GM18520 (cell line): ENCODE measurements at regions not wholly inside any gene's neighbourhood (a gene's known extent, or its start where the extent isn't known, plus 50 kb on each side); places are given as distances from the start of the nearest gene placed in this dataset.
"Not testable (repeated sequence)": the region's sequence is repeated elsewhere in the genome, so short reads cannot be mapped to it uniquely, and the experiment has no call there.

Source experiments
- ATAC-seq: cut with Tn5 transposase; IDR thresholded peaks from one replicate; pipeline ENCODE4 v1.9.1; 2021; ENCODE audit not compliant: unreplicated experiment

DNA sequence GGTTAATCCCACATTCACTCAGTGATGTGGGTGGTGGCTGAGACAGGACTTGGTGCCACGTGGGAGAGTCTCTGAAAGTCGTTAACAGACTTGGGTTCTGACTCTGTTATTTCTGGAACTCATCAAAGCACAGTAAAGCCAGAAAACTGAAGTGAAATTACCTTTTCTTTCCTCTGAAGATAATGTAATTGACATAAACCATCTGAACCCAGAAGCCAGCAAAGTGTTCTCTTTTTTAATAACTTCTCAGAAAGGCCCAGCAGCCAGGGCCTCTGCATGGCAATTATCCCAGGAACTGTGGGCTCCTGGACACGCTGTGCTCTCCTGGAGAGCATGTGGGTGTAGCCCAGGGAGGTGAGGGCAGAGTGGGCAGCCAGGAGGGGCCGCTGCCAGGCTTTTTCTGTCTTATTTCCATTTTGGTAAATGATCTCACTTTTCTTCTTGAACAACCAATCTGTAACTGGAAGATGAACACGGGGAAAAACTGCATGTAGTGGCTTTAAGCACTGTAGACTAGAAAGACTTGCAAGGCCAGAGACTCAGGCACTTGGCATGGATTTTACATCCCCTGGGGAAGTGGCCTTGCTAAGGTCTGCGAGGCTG lies 444.1 kb upstream of the TMEM132C start:
- ATAC-seq: no peak

DNA sequence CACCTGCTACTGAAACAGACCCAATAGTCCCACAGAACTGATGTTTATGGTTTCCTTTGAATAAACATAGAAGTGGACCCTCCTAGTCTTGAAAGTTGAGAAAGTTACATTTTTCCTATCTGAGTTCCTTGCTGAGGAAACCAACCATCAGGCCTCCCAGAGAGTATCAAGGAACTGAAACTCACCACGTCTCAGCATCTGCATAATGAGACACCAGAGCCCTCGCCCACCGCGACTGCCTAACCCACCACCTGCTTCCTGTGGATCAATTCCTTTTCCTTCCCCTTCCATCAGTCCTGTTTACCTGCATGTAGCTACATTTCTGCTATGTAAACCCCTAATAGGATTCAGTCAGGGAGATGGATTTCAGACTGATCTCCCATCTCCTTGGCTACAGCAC lies 443.2 kb upstream of the TMEM132C start:
- no peak for ATAC-seq

DNA sequence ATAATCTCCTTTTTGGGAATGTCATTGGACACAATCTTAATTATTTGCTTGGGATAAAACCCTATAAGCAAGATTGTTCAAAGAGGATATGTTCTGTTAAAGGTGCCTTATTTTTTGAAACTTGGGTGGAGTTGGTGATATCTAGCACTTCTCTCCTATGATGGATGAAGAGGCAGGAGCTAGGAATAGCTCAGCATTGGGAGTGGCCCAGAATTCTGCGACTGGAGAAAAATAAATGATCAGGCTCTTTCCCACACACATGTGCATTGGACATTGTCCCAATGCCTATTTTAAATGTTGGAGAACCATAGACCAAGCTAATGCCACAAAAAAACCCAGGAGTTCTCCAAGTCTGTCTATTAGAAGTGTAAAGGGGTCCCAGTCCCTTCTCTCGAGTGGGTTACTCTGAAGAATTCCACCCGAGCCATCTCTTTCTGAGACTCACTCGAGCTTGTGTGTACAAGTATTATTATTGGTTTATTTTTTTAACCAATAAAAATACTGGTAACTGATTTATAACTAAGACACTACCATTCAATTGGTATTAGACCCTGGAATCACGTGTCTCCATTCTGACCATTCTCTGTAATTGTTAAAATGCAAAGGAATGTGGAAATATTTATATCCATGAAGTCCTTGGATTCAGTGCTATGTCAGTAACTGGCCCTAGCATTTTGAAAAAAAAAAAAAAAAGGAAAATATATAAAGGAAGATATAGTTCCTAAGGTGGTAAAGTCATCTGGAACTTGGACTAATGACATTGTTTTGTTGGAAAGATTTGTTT lies 437.5 kb upstream of the TMEM132C start:
- ATAC-seq: no peak

DNA sequence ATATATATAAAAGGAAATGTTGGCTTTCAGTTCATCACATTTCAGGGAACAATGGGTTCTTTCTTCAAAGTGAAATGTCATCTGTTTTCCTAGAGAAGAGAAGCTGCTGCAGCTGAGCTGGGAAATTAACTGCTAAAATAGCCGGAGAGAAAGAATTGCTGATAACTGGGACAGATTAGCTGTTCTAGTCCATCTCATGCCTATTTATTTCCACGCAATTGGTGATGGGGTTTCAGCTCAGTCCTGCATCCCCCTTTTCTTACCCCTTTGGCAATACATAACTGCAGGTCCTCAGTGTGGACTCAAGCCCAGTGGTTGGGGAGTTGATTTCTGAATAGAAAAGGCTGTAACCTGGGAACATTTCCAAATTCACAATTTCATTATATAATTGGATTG lies 436.9 kb upstream of the TMEM132C start:
- no peak for ATAC-seq

DNA sequence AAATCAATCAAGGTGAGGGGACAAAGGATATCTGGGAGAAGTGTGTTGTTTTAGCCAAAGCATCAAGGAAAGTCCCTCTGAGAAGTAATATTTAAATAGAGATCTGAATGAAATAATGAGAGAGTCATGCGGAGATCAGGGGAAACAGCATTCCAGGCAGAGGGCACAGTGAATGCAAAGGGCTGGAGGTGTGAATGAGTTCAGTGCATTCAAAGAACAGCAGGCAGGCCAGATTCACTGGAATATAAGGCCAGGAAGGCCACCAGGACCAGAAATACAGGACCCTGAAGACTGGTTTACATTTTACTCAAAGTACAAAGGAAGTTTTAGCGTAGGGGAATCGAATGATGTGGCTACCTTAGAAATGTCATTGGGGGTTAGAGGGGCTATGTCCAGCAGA lies 436.2 kb upstream of the TMEM132C start:
- ATAC-seq: no peak

DNA sequence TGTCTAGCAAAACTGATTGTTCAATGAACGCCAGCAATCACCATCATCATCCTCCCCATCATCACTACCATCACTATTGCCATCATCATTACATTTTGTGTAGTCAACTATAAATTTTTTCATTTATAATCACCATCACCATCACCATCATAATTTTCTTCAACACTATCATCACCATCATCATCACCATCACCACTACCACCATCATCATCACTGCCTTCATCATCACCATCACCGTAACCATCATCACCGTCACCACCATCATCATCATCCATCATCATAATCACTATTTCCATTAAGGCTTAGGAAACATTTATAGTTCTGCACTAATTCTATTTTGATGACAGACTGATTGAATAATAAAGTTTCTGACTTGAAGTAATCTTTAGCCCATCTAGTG lies 434.8 kb upstream of the TMEM132C start:
- no peak for ATAC-seq

DNA sequence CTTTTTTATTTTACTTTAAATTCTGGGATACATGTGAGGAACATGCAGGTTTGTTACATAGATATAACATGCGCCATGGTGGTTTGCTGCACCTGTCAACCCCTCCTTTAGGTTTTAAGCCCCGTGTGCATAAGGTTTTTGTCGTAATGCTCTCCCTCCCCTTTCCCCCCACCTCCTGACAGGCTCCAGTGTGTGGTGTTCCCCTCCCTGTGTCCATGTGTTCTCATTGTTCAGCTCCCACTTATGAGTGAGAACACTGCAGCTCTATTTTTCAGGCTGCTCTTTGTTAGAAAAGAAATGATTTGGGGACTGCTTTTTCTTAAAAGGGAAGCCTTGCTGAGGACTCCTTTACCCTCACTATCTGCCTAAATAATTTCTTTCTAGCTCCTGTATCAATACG lies 430.2 kb upstream of the TMEM132C start:
- ATAC-seq: not testable (repeated sequence)

DNA sequence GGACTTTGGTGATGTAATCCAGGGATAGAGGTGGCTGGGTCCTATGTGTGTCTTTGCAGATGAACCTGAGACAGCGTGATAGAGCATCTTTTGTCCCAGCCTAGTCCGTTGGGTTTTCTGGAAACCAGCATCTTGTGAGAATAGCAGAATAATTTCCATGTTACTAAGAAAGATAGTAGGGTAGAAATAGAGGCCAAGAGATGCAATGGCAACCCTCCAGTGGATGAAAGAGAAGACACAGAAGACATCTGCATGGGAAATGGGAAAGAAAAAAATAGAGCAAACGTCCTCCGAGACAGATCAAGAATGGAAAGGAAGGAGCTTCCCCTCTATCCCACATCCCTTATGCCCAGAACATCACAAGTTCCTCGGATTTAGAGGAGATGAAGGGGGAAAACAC lies 409.3 kb upstream of the TMEM132C start:
- no peak for ATAC-seq

DNA sequence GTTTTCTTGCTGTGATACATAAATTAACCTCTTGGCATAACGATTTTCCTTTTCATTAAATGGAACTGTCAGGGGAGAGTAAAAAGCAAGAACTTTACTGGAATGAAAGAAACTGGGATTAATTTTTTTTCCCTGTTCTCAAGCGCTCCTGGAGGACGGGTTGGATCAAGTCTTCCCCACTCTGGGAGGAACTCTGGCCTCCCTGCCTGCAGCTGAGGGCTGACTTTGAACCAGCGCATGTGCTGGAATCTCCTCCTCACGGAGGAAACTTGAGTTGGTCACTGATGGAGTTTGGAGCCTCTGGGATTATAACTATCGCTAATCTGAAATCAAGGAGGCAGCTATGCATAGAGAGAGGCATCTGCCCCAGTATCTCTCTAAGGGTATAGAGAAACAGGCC lies 406.4 kb upstream of the TMEM132C start:
- ATAC-seq: no peak

DNA sequence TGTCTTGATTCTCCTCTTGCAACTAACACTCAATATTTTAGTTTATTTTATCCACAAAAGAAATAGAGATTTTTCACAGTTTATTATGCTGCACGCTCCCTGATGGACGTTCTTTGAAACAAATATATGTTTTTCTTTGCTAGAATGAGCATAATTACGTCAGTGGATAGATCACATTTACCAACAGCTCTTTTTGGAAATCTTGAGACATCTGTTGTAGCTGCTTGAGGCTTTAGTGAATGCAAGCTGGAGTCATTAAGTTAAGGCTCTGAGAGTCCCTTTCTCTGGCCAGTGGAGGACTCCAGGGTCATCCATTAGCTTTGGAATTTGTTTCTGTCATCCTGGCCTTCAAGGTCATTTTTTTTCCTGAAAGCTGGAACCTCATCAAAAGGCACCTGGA lies 405.6 kb upstream of the TMEM132C start:
- ATAC-seq: no peak

DNA sequence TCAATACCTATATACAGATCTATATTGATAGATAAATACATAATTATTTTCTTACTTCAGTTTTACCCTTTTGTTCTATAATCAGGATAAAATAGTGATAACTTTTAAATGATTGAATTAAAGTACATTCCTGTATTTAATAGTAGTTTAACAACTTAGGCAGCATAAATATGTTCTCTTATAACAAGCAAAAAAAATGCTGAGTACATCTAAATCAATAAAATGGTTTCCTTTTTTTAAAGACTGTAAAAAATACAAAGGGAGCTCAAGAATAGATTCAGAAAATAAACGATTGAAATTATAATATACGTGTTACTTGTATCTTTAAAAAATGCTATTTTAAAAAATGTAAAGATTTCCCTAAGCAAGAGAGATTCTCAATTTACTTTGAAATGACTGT lies 393.7 kb upstream of the TMEM132C start:
- no peak for ATAC-seq

DNA sequence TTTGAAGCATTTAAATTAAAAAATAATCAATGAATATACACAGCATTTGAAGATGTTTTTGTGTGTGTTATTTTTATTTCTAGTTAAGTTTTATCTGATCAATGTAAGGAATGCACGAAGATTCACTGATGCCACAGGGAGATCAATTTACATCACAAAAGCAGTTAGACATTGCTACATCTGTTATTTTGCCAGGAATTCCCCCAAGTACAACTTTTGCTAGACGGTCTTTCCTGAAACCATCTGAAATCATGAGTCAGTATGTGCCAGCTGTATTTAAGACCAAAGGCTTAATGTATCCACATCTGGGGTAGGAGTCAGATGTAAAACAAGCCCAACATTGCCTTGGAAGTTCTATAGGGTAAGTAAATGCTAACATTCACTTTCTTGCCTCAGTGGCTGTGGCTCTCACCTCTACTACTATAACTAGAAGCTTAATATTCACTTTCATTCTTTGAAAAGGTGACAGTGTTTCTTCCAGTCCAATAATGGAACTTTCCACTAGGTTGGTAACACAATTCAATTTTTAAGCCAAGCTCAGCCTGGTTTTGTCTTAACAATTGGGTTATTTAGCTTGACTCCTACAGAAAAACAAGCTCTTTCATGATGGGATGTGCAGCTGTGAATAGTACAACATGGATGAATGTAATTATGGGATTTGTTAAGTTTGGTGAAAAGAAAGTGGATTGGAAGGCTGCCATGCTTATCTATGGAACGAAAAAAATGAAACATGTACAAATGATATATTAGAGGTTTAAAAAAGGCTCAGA lies 385.4 kb upstream of the TMEM132C start:
- ATAC-seq: no peak

DNA sequence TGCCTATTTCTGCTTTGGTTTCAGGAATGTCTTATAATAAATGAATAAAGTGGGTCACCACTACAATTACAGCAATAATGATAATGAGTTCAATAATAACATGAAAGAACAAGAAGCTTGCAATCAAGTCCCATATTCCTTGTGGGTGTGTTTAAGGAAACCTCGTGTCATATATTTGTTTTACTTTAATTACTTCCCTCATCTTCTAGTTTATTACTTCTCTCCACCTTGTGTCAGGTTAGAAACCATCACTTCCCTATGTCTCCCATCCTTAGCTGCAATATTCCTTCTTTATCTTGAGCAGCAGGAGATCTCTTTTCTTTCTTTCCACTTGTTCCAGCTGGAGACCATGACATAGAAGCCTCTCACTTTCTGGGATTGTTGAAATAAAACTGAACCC lies 384.0 kb upstream of the TMEM132C start:
- ATAC-seq: no peak

DNA sequence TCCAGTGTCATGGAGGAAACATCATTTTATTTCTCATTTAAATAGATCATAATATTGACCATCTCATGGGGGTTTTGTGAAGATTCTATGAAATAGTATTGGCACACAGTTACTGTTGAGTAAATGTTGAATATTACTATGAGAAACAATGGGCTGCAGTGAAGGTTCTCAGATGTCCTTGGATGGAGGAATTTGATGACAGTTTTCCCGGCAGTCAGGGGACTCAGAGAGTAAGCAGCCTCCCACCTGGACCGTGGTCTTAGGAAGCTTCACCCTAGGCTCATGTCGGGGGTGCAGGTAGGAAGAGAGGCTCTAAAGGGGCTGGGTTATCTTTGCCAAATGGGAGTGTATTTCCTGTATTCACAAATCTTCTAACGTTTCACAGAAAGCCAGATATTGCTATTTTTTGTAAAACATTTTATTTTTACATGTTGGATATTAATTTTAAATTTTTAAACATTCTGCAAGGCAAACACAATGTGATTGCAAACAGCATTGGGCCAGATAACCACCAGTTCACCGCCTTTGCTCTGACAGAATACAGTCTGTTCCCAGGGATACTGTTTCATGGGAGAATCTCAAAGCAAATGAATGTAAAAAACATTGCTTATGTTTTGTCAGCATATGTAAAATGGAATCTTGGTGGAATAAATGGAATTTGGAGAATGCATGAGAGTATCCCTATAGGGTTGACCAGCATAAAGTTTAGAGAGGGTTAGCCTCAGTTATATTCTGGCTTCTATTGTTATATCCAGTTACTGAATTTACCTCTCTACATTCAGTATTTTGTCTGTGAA lies 380.8 kb upstream of the TMEM132C start:
- ATAC-seq: no peak

DNA sequence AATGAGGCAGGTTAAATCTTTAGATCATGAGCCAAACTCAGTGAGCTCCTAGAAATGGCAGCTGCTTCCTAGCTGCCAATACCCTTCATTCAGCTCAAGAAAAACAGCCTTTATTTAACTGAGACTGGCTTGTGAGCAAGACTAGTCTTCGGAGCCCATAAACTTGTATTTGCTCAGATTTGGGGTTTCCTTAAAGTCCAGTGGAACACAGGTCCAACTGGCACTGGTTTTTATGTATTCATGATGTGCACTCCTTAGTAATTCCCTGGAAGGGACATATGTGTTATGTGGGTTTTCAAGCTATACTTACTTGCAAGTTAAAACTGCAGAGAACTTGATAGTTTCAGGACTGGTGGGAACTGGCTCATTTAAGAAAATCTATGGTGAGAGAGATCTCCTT lies 380.1 kb upstream of the TMEM132C start:
- no peak for ATAC-seq

DNA sequence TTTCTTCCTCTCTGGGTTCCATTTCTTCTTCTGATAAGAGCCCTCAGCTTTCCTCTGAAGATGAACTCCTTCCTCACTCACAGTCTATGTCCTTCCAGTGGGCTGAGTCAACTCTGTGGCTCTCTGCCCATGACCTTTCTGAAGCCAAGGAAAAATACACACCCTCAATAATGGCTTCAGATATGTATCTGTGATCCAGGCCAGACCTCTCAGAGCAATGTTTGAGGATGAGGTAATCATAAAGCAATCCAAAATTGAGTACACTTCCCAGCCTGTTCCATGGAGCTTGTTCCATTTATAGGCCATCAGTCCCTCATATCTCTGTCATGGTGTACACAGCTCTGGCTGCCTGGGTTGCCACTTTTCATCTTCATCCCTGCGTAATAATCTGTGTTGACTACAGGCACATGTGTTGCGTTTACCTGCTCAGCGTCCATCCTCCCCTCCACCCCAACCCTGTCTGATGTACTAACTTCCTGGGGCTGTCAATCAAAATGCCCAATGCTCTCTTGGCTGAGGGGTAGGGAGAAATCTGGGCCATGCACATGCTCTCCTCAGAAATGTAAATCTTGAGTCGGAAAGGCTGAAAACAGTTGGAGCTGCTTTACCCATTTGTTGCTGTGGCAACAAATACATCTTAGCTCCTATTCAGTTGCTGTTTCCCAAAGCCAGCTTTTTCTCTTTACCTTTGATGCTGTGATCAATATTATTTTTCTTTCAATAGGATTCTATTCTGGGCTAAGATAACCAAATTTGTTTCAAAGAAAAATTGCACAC lies 377.8 kb upstream of the TMEM132C start:
- ATAC-seq: no peak

DNA sequence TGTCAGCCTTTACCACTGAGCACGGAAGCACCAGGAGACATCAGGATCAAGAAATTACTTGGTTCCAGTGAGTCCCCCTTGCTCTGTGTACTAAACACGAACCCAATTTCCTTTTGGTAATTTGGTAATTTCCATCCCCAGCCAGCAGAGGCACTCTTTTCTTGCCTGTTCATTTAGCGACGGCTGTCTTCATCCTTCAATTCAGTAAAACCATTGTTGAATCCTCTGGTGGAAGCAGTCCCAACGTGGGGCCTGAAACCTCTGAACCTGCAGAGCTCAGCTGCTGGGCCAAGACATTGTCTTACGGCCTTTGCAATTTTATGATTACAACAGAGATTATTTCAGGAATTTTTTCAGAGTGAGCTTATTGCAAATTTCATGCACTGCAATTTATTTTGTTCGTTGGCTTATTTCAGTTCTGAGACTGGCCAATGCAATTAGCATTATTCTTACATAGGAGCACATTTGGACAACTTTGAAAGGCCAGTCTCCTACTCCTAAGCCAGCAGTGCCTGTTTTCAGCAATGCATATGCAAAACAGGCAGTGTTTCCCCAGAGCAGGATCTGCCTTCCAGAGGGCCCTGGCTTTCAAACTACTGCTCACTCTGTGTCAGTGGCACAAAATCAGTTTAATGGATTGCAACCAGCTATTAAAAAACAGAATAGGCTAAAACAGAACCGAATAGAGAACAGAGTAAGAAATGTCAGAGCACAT lies 372.9 kb upstream of the TMEM132C start:
- ATAC-seq: no peak

DNA sequence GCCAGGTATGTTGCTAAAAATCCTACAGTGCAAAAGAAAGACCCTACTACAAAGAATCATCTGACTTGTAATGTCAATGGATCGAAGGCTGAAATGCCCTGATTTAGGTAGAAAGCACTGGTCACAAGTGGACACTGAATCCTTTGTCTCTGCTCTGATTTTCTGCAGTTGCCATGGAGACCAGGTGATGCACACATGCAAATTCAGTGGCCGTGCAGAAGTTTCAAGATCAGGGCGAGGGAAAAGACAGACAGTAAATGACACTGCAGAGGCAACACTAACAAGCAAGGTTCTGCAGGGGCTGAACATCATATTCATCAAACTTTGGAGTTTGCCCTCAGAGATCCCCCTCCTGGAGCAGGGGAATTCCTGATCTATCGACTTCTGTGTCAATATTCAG lies 370.3 kb upstream of the TMEM132C start:
- no peak for ATAC-seq

DNA sequence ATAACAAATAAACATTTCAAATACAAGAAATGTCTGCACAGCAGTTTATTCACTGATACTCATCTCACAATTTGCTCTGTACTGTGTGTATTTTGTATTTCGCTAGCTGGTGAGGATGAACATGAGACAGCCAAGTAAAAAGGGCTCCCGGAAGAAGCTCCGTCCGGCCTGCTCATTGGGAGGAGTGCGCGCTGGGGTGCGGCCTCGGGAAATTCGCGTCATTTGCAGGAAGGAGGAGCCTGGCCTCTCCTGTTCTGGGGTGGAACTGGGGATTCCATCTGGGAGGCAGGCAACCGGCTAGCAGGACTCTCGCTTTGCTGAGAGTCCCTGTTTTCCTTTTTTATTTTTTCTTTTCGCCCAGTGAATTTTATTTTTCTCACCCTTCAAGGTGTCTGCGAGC lies 368.4 kb upstream of the TMEM132C start:
- ATAC-seq: no peak

DNA sequence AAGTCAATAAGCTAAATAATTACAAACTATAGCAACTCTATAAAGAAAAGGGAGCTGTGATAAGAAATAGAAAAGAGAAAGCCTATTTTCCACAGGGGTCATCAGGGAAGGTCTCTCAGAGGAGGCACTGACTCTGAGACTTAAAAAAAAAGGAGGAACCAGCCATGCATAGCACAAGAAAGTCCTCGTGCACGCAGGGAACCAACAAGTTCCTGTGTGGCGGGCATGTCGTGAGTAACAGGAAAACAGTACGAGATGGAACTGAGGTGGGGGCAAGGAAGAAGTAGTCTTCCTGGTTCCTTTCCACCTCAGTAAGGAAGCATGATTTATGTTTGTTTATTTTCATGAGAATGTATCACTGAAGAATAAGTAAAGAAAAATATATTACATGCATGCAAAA lies 367.0 kb upstream of the TMEM132C start:
- ATAC-seq: no peak
